ENCODE measurements at regions not wholly inside any gene's neighbourhood (a gene's known extent, or its start where the extent isn't known, plus 50 kb on each side); places are given as distances from the start of the nearest gene placed in this dataset.
"Not testable (repeated sequence)": the region's sequence is repeated elsewhere in the genome, so short reads cannot be mapped to it uniquely, and the experiment has no call there.

GRCh38 chr10:16117305-16117695, 257.0 kb upstream of the MINDY3 start:
- DNase-seq, result no peak

- no peak for DNase-seq
These were observed 259.1 kb upstream of the MINDY3 start for GRCh38 chr10:16119445-16119844.

DNA sequence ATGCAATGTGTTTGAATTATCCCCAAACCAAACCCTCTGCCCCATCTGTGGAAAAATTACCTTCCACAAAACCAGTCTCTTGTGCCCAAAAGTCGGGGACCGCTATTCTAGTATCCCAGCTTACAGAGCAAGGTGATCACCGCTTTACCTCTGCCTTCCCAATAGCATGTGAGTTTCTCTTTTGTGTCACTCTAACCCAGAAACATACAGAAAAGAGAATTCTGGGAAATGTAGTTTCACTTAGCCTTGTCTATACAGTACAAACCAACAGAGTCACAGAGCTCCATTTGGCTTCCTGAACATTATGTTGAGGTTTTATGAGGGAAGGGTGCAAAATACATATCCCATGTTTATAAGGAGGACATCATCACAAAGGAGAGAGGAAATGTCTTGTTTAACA, 260.3 kb upstream of the MINDY3 start:
- DNase-seq, result no peak

DNA sequence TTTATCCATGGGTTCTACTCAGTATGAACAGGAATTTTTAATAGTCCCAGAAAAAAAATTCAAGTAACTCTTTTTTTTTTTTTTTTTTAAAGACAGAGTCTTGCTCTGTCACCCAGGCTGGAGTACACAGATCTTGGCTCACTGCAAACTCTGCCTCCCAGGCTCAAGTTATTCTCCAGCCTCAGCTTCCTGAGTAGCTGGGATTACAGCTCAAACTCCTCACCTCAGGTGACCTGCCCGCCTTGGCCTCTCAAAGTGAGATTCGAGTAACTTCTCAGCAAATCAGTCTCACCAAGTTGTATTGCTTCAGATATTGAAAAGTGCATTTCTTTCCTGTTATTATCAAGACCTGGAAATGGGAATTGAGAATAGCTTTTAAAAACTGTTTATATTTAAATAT, 281.2 kb upstream of the MINDY3 start:
- DNase-seq, result no peak

DNA sequence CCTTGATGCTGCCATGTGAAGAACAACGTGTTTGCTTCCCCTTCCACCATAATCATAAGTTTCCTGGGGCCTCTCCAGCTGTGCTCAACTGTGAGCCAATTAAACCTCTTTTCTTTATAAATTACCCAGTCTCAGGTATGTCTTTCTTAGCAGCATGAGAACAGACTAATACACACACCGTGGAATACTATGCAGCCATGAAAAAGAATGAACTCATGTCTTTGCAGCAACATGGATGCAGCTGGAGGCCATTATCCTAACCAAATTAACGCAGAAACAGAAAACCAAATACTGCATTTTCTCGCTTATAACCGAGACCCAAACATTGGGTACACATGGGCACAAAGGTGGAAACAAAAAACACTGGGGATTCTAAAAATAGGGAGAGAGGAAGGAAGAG, 286.7 kb upstream of the MINDY3 start:
- DNase-seq, result no peak

GRCh38 chr10:16155834-16156233, 281.0 kb upstream of the PTER start:
- DNase-seq, result no peak

GRCh38 chr10:16156681-16157080, 280.1 kb upstream of the PTER start:
- DNase-seq, result no peak

DNA sequence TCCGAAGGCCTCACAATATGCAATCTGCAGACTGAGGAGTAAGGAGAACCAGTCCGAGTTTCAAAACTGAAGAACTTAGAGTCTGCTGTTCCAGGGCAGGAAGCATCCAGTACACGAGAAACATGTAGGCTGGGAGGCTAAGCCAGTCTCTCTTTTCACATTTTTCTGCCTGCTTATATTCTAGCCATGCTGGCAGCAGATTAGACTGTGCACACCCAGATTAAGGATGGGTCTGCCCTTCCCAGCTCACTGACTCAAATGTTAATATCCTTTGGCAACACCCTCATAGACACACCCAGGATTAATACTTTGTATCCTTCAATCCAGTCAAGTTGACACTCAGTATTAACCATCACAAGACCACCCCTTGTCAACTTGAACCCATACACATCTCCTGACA, 271.7 kb upstream of the PTER start:
- DNase-seq, result not testable (repeated sequence)

- no peak for DNase-seq
These were observed 254.7 kb upstream of the PTER start for GRCh38 chr10:16182144-16182543.

DNA sequence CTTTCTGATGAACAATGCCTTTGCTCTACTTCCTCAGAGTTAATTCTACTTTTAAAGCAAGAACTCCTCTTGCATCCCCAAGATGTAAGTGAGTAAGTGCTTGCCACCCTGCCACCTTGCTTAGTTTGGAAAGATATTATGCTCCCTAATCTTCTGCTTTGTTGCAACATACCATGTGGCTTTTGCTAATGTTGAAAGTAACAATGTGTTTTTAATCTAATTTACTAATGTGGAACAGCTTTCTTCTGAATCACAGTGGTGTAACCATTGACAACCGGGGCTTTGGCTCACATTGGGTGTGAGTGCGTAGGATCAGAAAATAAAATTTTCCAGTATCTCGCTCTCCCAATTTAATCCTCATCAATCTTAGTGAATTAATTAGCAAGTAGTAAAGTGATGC, 254.1 kb upstream of the PTER start:
- no peak for DNase-seq

GRCh38 chr10:16184096-16184597, 252.7 kb upstream of the PTER start:
- no peak for DNase-seq

DNA sequence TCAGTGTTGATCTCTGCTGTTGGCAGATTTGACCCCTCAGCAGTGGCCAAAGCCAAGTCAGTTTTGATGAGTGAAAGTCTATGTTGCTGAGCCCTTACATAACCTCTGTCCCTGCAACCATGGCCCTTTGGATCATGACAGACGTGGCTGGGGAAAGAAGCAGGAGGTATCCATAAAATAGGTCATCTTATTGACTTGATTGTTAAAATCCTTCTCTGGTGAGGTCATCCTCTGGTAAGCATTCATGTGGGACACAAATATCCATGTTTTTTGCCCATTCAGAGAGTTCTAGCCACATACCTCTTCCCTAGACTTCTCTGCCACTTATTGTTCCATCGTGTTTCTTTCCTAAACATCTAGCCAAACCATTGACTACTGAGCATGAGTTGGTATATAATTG, 251.9 kb upstream of the PTER start:
- DNase-seq, result no peak

DNA sequence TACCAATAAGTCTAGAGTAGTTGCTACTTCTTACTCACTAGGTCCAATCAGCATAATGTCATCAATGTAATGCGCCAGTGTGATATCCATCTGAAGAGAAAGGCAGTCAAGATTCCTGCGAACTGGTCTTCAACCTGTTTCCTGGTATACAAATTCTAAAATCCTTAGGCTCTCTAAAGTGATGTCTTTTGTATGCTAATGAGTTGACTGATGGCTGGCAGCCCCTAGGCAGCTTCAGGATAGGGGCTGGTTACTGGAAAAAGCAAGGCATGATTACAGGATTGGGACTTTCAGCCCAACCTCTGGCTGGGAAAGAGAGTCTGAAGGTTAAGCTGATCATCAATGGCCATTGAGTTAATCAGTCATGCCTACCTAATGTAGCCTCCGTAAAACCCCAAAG, 250.2 kb upstream of the PTER start:
- DNase-seq, result no peak

DNA sequence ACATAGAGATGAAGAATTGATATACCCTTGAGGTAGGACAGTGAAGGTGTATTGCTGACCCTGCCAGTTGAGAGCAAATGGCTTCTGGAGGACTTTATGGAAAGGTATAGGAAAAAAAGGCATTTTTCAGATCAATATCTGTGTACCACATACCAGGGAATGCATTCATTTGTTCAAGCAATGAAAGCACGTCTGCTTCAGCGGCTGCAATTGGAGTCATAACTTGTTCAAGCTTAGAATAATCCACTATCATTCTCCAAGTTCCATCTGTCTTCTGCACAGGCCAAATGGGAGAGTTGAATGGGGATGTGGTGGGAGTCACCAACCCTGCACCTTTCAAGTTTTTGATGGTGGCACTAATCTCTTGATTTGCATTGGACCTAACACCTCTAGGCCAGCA, 249.6 kb upstream of the PTER start:
- DNase-seq, result no peak

GRCh38 chr10:16192337-16192736, 244.5 kb upstream of the PTER start:
- DNase-seq, result no peak

DNA sequence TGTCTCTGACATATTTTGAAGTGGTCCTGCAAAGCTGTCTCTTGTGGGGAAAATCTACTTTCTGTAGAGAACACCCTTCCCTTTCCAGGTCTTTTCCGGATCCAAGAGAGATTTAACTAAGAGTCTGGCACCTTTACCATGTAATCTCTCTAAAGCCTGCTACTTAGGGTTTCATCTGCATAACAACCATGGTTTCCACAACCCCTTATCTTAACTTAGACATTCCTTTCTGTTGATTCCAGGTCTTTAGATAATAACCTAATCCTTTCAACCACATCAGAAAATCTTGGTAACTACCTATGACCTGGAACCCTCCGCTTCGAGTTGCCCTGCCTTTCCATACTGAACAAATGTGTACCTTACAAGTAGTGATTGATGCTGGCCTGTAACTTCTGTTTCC, 243.6 kb upstream of the PTER start:
- DNase-seq, result no peak

GRCh38 chr10:16195178-16195769, 241.5 kb upstream of the PTER start:
- no peak for DNase-seq

- no peak for DNase-seq
These were observed 240.9 kb upstream of the PTER start for GRCh38 chr10:16195894-16196293.

- no peak for DNase-seq
These were observed 237.6 kb upstream of the PTER start for GRCh38 chr10:16199216-16199615.

DNA sequence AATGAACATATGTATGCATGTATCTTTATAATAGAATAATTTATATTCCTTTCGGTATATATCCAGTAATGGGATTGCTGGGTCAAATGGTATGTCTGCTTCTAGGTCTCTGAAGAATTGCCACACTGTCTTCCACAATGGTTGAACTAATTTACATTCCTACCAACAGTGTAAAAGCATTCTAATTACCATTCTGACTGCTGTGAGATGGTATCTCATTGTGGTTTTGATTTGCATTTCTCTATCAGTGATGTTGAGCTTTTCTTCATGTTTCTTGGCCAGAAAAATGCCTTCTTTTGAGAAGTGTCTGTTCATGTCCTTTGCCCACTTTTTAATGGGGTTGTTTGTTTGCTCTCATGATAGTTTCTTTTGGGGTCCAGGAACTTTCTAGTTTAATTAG, 213.2 kb upstream of the PTER start:
- DNase-seq, result not testable (repeated sequence)

DNA sequence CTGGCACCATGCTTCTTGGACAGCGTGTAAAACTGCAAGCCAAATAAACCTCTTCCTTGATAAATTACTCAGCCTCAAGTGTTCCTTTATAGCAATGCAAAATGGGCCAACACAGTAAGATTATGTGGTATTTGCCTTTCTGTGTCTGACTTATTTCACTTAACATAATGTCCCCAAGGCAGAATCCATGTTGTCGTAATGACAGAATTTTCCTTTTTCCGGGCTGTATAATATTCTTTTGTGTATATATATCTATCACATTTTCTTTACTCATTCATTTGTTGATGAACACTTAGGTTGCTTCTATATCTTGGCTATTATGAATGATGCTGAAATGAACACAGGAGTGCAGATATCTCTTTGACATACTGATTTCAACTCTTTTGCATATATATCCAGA, 209.1 kb upstream of the PTER start:
- DNase-seq, result no peak

DNA sequence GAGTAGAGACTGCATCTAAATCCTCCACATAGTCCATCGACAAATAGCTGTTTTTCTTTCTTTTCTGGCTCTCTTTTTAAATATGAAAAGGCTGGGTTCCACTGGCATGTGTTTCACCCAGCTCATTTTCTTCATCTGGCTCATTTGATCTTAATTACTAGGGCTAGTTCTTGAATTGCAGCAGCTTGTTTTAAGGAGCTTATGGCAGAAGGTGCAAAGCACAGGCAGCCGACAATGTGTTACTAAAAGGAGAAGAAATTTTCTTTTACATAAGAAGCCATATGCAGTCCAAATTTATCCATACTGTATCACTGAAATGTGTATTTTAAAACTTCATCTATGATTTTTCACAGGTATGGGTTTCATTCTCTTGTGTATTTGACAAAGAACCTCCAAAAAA, 205.6 kb upstream of the PTER start:
- no peak for DNase-seq

DNA sequence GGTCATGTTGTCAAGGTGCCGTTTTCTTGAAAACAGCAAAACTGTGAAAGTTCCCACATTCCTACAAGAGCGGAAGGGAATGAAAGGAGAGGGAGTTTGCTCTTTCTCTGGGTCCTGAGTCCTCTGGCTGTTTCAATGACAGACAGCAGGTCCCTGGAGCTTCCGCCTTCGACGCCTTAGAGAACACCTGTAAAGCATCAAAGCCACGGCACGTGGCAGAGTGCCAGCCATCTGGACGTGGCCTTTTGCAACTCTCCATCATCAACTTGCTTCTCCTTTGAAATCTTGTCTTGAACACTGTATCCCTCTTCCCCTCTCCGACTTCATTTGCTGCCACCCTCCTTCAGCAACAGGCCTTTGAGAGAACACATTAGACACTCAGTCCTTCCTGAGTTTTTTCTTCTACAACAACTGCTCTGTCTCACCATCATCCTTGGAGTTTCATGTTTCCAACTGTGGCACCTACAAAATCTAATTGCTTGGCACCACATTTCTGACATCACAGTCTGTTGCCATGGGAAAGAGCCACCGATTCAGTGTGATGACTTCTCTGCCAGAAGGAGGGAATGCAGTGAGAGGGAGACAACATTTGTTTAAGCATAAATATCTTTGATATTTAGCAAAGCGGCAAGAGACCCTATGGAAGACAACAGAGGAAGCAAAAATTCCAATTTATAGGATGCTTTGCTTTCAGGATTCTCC, 204.9 kb upstream of the PTER start:
- DNase-seq, result no peak

DNA sequence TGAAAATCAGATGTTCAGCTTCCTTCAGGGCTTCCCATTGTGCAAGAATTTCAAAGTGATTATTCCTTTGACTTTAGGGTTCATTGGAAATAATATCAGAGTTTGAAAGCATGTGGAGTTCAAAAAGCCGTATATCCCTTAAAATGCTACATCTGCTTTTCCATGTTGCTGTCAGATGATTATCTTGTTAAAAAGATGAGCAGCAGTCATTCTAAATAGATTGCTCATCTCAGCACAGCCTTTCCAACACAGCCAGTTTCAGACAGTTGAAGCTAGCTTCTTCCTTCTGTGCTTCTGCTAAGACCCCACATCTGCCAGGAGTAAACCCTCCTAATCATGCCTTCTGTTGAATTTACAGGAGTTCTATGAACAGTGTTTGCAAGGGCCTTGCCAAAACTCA, 204.4 kb upstream of the PTER start:
- DNase-seq, result no peak

DNA sequence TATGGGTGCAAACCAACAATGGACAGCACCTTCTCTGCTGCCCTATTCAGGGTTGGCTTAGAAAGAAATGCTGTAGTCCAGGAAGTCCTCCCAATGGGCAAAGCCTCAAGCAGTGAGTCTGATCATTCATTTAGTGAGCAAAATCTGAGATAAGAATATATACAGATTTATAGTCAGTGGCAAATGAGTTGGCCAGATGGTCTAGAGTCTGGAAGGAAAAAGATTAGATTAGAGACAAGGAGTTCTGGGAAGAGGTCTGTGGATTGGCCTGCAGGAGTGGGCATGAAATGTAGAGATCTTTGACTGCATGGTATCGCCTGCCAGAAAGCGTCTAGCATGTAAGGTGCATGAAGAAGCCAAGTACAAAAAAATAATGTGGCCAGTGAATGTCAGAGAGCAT, 201.9 kb upstream of the PTER start:
- DNase-seq, result no peak
